ENCODE measurements at regions not wholly inside any gene's neighbourhood (a gene's known extent, or its start where the extent isn't known, plus 50 kb on each side); places are given as distances from the start of the nearest gene placed in this dataset.

DNA sequence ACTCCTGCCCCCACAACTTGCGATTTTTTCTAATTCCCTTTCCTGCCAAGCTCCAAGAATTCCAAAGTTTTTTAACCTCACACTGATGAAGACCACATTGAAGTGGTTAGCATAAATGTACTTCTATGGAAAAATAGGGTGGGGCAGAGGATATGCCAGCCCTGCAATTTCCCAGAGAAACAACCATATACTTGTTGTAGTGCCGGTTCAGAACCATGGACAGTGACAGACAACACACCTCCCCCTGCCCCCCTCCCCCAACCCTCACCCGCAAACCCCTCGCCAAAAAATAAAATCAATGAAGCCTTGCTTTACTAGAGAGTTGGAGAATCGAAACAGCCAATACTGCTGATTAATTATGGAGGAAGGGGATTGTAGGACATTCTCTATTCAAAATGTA lies 109.5 kb upstream of the GRIK3 start:
- no peak for ATAC-seq
- 30 to 57% methylated on average over 4 to 5 of the region's 5 CpGs for WGBS, 2 donors (ENCODE audit: low coverage in 1 of 2)
- no peak overlapping the region for H3K4me3 ChIP-seq
- TF ChIP-seq, protein P1, sequence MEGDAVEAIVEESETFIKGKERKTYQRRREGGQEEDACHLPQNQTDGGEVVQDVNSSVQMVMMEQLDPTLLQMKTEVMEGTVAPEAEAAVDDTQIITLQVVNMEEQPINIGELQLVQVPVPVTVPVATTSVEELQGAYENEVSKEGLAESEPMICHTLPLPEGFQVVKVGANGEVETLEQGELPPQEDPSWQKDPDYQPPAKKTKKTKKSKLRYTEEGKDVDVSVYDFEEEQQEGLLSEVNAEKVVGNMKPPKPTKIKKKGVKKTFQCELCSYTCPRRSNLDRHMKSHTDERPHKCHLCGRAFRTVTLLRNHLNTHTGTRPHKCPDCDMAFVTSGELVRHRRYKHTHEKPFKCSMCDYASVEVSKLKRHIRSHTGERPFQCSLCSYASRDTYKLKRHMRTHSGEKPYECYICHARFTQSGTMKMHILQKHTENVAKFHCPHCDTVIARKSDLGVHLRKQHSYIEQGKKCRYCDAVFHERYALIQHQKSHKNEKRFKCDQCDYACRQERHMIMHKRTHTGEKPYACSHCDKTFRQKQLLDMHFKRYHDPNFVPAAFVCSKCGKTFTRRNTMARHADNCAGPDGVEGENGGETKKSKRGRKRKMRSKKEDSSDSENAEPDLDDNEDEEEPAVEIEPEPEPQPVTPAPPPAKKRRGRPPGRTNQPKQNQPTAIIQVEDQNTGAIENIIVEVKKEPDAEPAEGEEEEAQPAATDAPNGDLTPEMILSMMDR (IDR thresholded peaks at IDR 0.05), result no peak
- TF ChIP-seq POLR2AphosphoS5 (IDR thresholded peaks at IDR 0.05), result no peak
- TF ChIP-seq EP300 (IDR thresholded peaks at IDR 0.05), result no peak
- TF ChIP-seq POLR2A (IDR thresholded peaks at IDR 0.05), result no peak
- no peaks in the 10 kb centered on the region for H3K9me3 ChIP-seq
- H3K27ac ChIP-seq, result no peak overlapping the region
- no peaks in the 10 kb centered on the region for H3K4me1 ChIP-seq
- H3K27me3 ChIP-seq, result peaks cover 43% of the 10 kb centered on the region
- no peaks in the 10 kb centered on the region for H3K36me3 ChIP-seq

DNA sequence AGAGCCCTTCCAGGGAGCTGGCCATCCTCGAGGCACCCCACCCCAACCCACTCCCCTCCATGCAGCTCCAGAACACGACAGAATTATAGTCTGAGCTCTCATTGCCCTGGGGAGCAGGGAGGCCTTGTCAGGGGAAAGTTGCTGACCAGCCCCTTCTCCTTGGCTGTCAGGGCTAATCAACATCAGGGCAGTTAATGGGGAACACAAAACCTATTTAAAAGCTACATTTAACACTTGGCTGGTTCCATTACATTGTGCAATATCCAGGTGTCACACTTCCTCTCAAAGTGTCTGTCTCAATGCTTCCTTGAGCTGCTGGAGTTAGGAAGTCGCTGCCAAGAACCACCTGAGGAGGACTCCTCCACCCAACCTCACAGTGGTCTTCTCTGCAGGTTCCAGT lies 111.8 kb upstream of the GRIK3 start:
- Histone ChIP-seq H3K27ac (no peak overlapping the region), H3K9me3 (no peaks in the 10 kb centered on the region), H3K36me3 (no peaks in the 10 kb centered on the region), H3K4me3 (no peak overlapping the region), H3K4me1 (no peaks in the 10 kb centered on the region), H3K27me3 (peaks cover 49% of the 10 kb centered on the region)
- WGBS, 2 donors (ENCODE audit: low coverage in 1 of 2), result 67% methylated on average over 1 of the region's 3 CpGs; no CpG with 5 or more reads in 1 of the 2 donors
- no peak for ATAC-seq
- TF ChIP-seq POLR2A (IDR thresholded peaks at IDR 0.05) (no peak), EP300 (IDR thresholded peaks at IDR 0.05) (no peak), POLR2AphosphoS5 (IDR thresholded peaks at IDR 0.05) (no peak)
- TF ChIP-seq, protein P1 (IDR thresholded peaks at IDR 0.05), result no peak

DNA sequence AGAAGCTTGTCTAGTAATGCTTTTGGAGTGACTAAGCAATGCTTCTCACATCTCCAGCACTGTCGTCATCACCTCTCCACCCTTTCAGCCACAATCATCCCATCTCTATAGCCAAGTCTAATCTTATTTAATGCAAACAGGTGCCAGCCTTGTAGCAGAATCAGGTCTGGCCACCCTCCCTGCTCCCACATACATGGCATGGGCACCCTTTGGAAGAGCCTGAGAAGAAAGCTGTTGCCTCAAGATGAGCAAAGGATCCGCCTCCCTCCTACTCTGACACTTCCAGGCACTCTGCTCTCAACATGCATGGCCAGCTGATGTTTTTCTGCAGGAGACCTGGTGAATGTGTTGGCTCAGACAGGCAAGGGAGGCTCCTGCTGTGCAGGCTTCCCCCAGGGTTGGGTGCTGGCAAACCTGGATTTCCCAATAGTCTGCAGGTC lies 113.1 kb upstream of the GRIK3 start:
- H3K4me1 ChIP-seq, result no peaks in the 10 kb centered on the region
- no peaks in the 10 kb centered on the region for H3K36me3 ChIP-seq
- H3K4me3 ChIP-seq, result no peak overlapping the region
- H3K27me3 ChIP-seq, result peaks cover 51% of the 10 kb centered on the region
- no peak for ATAC-seq
- TF ChIP-seq POLR2A (IDR thresholded peaks at IDR 0.05) (no peak), POLR2AphosphoS5 (IDR thresholded peaks at IDR 0.05) (no peak), EP300 (IDR thresholded peaks at IDR 0.05) (no peak)
- TF ChIP-seq, protein P1 (IDR thresholded peaks at IDR 0.05), result no peak
- 90% methylated on average over 2 of the region's 2 CpGs; no CpG with 5 or more reads in 1 of the 2 donors for WGBS, 2 donors (ENCODE audit: low coverage in 1 of 2)
- no peak overlapping the region for H3K27ac ChIP-seq
- no peaks in the 10 kb centered on the region for H3K9me3 ChIP-seq

DNA sequence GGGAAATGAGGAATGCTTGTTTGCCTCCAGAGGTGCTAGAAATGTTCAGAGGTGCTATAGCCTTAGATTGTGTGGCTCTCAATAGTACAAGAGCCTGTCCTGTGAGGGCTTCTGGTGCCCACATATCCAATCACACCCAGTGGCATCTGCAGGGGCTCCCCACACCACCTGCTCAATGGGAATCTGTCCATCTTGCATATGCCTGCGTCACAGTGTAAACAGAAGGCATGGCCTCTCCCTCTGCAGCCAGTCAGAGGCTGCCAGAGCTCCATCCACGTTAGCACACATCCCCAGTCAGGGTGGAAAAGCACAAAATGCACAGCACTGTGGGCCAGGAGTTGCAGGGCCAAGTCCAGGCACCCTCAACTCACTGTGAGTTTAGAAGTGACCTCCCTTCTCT lies 113.6 kb upstream of the GRIK3 start:
- no peak overlapping the region for H3K27ac ChIP-seq
- ATAC-seq, result no peak
- H3K4me3 ChIP-seq, result no peak overlapping the region
- H3K9me3 ChIP-seq, result no peaks in the 10 kb centered on the region
- 40% methylated on average over 2 of the region's 2 CpGs; no CpG with 5 or more reads in 1 of the 2 donors for WGBS, 2 donors (ENCODE audit: low coverage in 1 of 2)
- peaks cover 56% of the 10 kb centered on the region for H3K27me3 ChIP-seq
- H3K36me3 ChIP-seq, result no peaks in the 10 kb centered on the region
- no peaks in the 10 kb centered on the region for H3K4me1 ChIP-seq
- TF ChIP-seq EP300 (IDR thresholded peaks at IDR 0.05) (no peak), POLR2AphosphoS5 (IDR thresholded peaks at IDR 0.05) (no peak), POLR2A (IDR thresholded peaks at IDR 0.05) (no peak)
- TF ChIP-seq, protein P1 (IDR thresholded peaks at IDR 0.05), result no peak

DNA sequence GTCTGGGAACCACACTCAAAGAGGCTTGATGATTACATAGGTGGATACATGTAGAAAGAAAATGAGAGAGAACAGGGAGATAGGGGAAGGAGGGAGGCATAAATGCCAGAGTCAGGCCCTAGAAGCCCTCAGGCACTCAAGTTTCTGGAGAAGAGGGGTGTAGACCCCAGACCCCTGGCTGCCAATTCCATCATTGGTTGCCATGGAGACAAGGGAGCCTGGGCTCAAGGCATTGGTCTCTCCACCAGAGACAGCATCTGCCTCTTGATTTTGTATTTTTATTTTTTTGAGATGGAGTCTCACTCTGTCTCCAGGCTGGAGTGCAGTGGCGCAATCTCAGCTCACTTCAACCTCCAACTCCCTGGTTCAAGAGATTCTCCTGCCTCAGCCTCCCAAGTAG lies 114.3 kb upstream of the GRIK3 start:
- 100% methylated on average over 1 of the region's 1 CpG for WGBS, 2 donors (ENCODE audit: low coverage in 1 of 2)
- Histone ChIP-seq H3K9me3 (no peaks in the 10 kb centered on the region), H3K4me3 (no peak overlapping the region), H3K36me3 (no peaks in the 10 kb centered on the region), H3K27ac (no peak overlapping the region), H3K27me3 (peaks cover 56% of the 10 kb centered on the region), H3K4me1 (no peaks in the 10 kb centered on the region)
- ATAC-seq, result no peak
- TF ChIP-seq POLR2A (IDR thresholded peaks at IDR 0.05) (no peak), POLR2AphosphoS5 (IDR thresholded peaks at IDR 0.05) (no peak)
- TF ChIP-seq, protein P1 (IDR thresholded peaks at IDR 0.05), result no peak
